GM19351 (cell line): ENCODE measurements at regions not wholly inside any gene's neighbourhood (a gene's known extent, or its start where the extent isn't known, plus 50 kb on each side); places are given as distances from the start of the nearest gene placed in this dataset.
A peak's percentile ranks its signal among the peaks of the same experiment; 100 is the strongest.
"Not testable (repeated sequence)": the region's sequence is repeated elsewhere in the genome, so short reads cannot be mapped to it uniquely, and the experiment has no call there.

Experiments
- ATAC-seq: cut with Tn5 transposase; IDR thresholded peaks from one replicate; pipeline ENCODE4 v1.9.1; 2021; ENCODE audit warnings: mild to moderate bottlenecking, moderate library complexity; ENCODE audit not compliant: unreplicated experiment

DNA sequence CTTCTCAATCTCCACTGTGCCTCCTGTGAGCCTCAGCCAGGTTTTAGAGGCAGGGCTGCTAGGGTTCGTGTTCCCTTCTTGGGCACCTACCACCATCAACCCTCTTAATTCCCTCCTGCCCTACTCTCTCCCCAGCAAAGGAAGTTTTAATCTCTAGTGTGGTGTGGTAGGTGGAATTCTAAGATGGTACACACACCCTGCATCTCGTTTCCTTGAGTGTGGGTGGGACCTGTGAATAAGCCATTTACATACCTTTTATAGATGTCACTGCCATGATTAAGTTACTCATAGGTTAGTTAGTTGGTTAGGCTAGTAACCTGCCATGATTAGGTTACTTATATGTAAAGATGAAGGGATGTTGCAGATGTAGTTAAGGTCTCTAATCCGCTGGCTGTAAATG lies 114.8 kb upstream of the VRK1 start:
- no peak for ATAC-seq

DNA sequence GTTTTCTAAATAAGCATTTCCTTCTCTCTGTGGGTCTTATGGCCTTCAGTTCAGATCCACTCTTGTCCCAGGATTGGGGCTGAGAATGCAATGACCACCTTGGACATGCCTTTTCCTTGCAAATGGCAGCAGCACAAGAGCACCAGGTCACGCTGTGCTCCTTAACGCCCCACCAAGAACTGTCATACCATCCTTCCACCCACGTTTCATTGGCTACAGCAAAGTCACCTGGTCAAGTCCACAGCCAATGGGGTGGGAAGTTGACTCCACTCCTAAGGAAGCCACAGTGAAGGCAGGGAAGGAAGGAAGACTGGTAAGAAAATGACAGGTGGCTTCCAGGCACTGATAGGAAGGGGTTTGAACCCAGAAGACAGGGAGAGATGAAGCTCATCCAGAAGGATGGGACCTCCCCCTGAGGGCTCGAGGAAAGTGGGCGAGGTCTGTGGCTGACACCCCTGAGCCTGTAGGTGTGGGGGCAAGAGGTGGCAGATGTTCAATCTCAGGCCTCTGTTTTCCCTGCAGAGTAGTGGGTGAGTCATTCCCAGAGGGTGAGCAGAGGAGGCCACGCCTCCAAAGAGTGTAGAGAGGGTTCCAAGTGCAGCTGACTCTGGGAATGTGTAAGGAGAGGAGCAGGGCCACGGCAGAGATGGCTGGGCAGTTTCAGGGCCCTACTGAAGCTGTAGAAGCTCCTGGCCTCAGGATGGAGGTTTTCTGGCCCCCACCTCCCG lies 113.5 kb upstream of the VRK1 start:
- ATAC-seq, result peak; percentile 62

DNA sequence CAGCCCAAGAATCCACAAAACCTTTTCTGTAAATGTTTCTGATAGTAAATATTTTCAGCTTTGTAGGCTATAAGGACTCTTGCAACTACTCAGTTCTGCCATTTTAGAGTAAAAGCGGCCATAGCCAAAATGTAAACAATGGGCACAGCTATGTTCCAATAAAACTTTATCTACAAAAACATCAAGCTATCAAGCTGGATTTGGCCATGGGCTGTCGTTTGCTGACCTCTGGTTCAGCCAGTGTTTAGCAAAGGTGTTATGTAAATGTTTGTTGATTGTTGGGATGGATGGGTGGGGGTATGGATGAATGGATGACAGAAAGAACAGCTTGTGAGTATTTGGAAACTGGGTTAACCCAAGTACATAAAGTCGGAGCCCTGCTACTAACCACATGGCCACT lies 111.1 kb upstream of the VRK1 start:
- ATAC-seq, result no peak

DNA sequence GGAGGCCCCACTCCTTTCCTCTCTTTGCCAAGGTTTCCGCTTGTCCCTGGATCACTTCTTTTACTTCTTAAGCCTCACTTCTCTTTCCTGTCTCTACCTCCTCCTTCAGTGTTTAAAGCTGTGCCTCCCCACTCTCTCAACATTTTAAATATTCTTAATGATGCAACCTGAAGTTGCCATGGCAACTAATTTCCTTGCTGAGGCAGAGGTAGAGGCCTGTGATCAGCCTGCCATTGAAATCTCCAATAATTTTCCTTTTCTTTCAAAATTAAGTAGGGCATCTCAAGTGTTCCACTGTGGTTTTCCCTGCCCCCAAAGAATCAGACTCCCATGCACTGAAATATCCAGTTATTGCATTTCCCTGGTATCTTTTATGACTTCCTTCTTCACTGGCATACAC lies 108.6 kb upstream of the VRK1 start:
- no peak for ATAC-seq

DNA sequence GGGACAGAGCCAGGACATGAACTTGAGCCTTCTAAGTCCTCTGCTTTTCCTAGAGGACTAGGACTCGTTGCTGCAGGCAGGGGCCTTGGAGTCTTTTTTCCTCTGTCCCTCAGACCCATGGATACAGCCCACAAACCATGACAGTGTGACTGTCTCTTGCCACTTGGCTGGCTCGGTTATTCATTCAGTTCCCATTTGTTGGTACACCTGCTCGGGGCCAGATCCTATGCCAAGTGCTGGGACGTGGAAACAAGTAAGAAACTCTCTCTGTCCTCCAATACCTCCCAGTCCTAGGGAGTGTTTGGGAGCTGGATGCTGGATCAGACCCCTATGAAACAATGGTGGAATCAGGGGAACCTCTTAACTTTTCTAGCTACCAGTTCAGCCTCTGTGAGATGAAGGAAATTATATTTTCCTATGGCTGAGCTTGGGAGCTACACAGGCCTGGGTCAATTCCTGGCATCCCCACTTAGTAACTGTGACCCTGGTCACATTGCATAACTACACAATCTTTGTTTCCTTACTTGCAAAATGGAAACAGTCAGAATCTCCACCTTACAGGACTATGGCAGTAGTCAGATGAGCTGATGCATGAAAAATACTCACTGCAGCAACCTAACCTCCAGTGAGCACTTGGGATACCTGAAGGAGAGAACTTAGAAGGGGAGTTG lies 106.3 kb upstream of the VRK1 start:
- no peak for ATAC-seq

GRCh38 chr14:96693252-96693820 lies 103.8 kb upstream of the VRK1 start:
- ATAC-seq, result no peak

DNA sequence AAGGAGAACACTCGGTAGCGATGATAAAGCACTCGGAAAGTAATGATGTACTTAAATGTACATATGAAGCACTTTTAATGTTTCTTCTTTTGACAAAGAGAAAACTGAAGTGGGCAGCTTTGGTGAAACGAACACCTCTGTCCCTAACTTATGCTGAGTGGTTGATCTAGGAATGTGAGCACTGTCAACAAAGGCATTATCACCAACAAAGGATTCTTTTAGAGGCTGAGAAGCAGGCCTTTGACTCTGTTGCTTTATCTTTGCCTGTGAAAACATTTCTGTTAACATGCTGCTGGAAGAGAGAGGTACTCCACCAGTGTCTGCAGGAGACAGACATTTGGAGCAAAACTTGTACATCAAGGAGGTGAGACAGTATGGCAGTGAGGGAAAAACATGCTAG lies 103.2 kb upstream of the VRK1 start:
- ATAC-seq, result no peak

DNA sequence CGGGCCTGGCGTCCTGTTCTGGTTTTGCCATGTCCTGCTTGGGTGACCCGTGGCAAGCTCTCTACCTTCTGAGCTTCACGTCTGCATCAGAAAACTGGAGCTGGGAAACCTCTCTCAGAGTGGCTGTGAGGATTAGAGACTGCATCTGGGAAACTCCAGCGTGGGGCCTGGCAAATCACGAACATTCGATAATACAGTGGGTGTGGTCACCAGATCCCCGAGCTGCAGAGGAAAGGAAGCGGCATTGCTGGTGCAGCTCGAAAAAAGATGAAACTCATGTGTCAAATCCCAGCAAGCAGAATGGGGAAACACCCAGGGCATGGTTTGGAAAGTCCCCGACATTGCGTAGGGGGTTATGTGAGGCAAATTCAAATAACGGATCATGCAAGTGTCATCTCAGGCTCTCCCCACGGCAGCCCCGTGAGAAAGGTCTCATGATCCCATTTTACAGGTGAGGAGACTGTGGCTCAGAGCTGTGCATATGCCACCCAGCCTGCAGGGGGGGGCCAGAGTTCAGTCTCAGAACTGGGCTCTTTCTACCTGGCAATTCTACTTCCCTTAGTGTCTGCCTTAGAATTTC lies 98.1 kb upstream of the VRK1 start:
- ATAC-seq, result peak; percentile 82

DNA sequence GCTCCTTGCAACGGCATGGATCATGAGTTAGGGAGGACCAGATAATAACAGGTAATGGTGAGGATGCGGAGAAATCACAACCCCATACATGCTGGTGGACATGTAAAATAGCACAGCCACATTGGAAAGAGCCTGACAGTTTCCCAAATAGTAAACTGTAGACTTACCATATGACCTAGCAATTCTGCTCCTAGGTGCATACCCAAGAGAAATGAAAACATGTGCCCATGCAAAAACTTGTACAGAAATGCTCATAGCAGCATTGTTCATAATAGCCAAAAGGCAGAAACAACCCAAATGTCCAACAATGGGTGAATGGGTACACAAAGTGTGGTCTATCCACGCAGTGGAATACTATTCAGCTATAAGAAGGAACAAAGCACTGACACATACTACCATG lies 97.5 kb upstream of the VRK1 start:
- no peak for ATAC-seq

DNA sequence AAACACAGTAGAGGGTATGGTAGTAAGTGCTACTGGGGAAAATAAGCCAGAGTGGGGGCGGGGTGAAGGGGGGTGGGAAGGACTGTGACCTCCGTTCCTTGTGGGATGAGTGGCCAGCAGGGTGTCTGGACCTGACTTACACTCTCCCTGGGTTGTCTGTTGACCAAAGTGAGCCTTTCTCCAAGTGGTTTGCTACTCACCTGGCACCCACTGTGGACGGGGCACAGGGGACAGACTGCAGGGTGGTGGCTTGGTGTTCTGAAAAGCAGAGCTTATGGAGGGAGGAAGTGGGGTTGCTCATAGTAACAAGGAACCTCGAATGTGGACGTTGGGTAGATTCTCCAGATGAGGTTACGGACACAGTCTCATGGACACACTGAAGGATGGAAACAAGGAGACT lies 94.4 kb upstream of the VRK1 start:
- no peak for ATAC-seq

DNA sequence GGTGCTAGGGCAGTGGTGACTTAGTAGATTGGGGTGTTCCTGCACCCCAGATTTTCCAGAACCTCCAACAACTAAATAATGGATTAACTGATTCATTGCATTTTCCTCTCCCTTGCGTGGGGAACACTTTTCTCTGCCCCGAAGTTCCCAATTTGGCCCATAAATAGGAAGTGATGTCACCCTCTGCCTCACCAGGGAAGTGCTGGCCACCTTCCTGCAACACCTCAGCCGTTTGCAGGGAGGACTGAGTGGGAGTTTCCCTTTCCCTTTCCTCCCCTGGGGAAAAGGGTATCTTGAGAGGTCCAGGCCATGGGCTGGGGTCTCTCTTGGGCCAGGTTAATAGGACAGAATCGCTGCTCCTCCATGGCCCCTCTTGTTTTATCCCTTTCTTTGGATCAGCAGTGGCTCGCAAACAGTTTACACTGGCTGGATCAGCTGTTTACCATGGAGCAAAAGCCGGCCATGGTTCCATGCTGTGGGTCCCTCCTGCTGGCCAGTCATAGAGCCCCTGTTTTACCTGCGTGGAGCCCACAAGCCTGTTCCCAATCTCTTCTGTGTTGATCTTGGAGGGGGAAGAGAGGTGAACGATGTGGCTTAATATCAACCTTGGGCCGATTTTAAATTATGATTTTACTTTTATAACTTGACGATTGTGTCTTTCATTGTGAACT lies 91.6 kb upstream of the VRK1 start:
- ATAC-seq, result no peak

DNA sequence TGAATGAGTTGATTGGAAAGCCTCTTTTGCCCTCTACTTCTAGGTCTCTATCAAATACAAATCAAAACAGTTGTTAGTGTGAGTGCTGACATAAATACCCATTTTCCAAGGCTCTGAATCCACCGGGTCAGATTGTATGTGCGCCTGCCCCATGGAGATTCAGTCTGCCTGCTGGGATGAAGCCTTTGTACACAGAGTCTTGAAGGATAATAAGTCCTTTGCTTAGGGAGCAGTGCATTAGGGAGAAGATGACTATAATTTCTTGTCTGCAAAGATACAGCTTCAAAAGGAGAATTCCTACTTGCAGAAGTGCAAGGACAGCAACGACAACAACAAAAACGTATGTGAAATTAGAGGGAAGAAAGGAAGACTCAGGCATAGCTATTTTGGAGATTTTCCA lies 90.3 kb upstream of the VRK1 start:
- no peak for ATAC-seq

DNA sequence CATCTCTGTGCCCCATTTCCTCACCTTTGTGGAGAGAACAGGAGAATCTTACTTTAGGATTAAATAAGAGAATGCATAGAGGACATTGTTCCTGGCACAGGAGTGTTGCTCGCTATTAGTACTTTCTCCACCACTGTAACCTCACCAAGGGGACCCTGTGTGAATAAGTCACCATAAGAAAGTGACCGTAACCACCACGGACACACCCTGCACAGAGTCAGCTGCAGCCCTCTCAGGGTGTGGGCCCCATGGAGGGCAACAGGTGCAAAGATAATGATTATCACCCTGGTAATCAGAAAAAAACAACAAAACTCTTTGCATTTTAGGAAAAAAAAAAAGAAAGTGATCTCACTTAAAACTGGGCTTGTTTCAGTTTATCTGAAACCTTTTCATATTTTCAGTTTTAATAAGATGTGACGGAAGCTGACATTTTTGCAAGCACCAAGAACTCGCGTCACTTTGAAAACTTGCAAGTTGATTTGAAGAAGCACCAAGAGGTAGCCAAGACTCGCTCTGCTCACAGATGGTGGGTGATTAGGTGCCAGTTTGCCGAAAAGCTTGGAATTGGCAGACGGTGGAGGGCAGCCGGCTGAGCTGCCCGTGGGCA lies 87.0 kb upstream of the VRK1 start:
- peak; percentile 82 for ATAC-seq

GRCh38 chr14:96711559-96712267 lies 85.5 kb upstream of the VRK1 start:
- ATAC-seq, result no peak

- no peak for ATAC-seq
These were observed 83.8 kb upstream of the VRK1 start for GRCh38 chr14:96713426-96713825.

DNA sequence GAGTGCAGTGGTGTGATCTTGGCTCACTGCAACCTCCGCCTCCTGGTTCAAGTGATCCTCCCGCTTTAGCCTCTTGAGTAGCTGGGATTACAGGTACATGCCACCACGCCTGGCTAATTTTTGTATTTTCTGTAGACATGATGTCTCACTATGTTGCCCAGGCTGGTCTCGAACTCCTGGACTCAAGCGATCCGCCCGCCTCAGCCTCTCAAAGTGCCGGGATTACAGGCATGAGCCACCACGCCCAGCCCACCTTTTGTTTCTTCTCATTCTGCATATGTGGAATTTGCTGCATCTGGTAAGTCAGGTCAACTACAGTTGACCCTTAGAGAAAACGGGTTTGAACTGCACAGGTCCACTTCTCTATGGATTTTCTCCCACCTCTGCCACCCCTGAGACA lies 82.6 kb upstream of the VRK1 start:
- ATAC-seq, result not testable (repeated sequence)

DNA sequence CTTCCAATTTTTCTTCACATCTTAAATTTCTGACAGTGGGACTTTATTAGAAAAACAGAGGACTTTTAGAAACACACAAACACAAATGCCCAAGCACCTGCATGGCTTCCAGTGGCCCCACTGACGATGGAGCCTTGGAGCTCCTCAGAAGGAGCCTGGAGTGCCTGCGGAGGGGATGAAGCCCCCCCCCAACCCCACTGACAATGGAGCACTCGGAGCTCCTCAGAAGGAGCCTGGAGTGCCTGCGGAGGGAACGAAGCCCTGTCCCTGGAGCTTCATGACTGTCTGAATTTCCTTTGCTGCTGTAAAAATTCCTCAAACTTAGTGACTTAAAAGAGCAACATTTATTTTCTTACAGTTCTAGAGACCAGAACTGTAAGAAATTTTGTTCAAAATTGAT lies 80.1 kb upstream of the VRK1 start:
- no peak for ATAC-seq

DNA sequence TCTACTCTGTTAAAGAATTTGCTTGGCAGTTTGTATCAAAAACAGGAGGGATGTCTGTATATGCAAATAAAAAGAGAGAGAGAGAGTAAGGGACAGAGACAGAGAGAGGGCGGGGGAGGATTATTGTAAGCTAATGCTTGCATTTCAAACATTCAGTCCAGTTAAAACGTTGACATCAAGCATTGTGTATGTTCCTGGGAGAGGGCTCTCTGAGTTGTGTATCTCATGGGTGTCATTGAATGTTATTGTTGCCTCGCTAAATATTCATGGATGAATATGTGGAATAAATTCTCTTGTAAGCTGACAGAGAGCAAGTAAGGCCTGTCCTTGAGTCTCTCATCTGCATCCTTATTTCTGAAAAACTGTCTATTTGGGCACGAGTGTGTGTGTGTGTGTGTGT lies 78.8 kb upstream of the VRK1 start:
- no peak for ATAC-seq

- not testable (repeated sequence) for ATAC-seq
These were observed 76.5 kb upstream of the VRK1 start for GRCh38 chr14:96720702-96721101.

DNA sequence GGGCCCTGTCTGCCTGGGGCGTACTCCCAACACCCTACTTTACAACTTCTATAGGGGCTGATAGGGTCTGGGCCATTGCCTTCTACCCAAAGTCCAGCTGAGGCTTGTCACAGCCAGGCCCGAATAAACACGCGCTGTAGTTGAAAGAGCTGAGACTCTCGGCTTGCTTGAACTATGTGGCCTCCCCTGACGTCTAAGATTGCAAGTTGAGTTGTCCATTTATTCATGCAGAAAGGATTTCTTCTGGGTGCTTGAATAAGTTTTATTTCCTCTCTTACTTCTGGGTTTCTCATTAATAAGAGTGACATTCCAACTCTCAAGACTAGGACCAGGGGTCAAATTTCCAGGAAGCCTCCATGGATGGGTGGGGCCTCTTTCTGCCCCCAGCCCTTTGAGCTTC lies 74.4 kb upstream of the VRK1 start:
- no peak for ATAC-seq

DNA sequence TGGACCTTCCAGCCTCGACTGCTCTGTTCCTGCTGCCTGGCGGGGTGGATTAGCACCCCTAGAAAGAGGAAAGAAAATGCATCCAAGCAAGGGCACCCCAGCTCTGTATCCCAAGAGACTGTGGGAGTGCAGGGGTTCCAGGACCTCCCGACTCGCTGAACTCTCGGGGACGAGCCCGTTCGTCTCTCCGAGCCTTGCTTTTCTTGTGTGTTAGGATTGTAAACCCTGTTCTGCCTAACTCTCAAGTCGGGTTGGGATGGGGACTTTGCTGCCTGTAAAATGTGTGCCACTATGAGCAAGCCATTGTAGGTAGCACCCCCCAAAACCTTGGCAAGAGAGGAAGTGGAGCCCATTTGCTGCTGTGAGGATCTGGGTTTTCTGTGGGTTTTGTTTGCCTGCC lies 73.2 kb upstream of the VRK1 start:
- no peak for ATAC-seq
